ENCODE measurements at regions not wholly inside any gene's neighbourhood (a gene's known extent, or its start where the extent isn't known, plus 50 kb on each side); places are given as distances from the start of the nearest gene placed in this dataset.

- Histone ChIP-seq H4K8ac (ENCODE audit: low read depth, low read length) (no peak overlapping the region), H3K27ac (replicated peaks; ENCODE audit: low read length) (no peak overlapping the region), H4K91ac (ENCODE audit: low read depth, low read length, poor library complexity) (no peak overlapping the region), H3K9ac (ENCODE audit: low read depth, low read length, poor library complexity) (no peak overlapping the region), H3K36me3 (replicated peaks in 1 of 2; ENCODE audit: control insufficient read depth in 2 of 2, insufficient read depth in 2 of 2, low read length in 2 of 2) (no peaks in the 10 kb centered on the region), H2BK120ac (ENCODE audit: low read depth, low read length) (no peak overlapping the region), H3K27me3 (ENCODE audit: control insufficient read depth in 3 of 3, insufficient read depth in 3 of 3, low read depth in 1 of 3, low read length in 3 of 3) (no peaks in the 10 kb centered on the region), H3K79me1 (ENCODE audit: low read depth, low read length) (no peaks in the 10 kb centered on the region), H2AFZ (ENCODE audit: low read length) (no peak overlapping the region), H2BK5ac (ENCODE audit: low read length) (no peak overlapping the region), H2BK12ac (ENCODE audit: low read length) (no peak overlapping the region), H3K4me1 (ENCODE audit: control insufficient read depth in 2 of 2, insufficient read depth in 1 of 2, low read depth in 1 of 2, low read length in 2 of 2) (no peaks in the 10 kb centered on the region), H2AK5ac (ENCODE audit: low read depth, low read length) (no peak overlapping the region), H3K14ac (ENCODE audit: low read length) (no peak overlapping the region), H2BK15ac (ENCODE audit: low read length) (no peak overlapping the region), H3K4me2 (ENCODE audit: insufficient read depth, low read length, poor library complexity, severe bottlenecking) (no peak overlapping the region), H3K9me3 (replicated peaks in 1 of 2; ENCODE audit: control insufficient read depth in 2 of 2, insufficient read depth in 1 of 2, low read depth in 1 of 2, low read length in 2 of 2) (no peaks in the 10 kb centered on the region), H3K18ac (ENCODE audit: low read length) (no peak overlapping the region), H3K4ac (ENCODE audit: low read length) (no peak overlapping the region), H3K23ac (ENCODE audit: low read depth, low read length, poor library complexity) (no peak overlapping the region), H3K4me3 (ENCODE audit: low read length in 2 of 2) (no peak overlapping the region)
- WGBS, 2 donors (ENCODE audit: extremely low coverage in 2 of 2, insufficient read length in 2 of 2, insufficient replicate concordance in 1 of 2): no CpG with 5 or more reads among the region's 6 CpGs
- DNase-seq (ENCODE audit: low spot score): no peak
Observed at GRCh38 chr18:64295839-64296238, 147.0 kb upstream of the LINC00305 start.

- Histone ChIP-seq H3K79me1 (ENCODE audit: low read depth, low read length) (no peaks in the 10 kb centered on the region), H2BK120ac (ENCODE audit: low read depth, low read length) (no peak overlapping the region), H3K4me3 (ENCODE audit: low read length in 2 of 2) (no peak overlapping the region), H3K23ac (ENCODE audit: low read depth, low read length, poor library complexity) (no peak overlapping the region), H2AFZ (ENCODE audit: low read length) (no peak overlapping the region), H3K4me2 (ENCODE audit: insufficient read depth, low read length, poor library complexity, severe bottlenecking) (no peak overlapping the region), H3K9me3 (replicated peaks in 1 of 2; ENCODE audit: control insufficient read depth in 2 of 2, insufficient read depth in 1 of 2, low read depth in 1 of 2, low read length in 2 of 2) (no peaks in the 10 kb centered on the region), H2BK12ac (ENCODE audit: low read length) (no peak overlapping the region), H3K18ac (ENCODE audit: low read length) (no peak overlapping the region), H2BK5ac (ENCODE audit: low read length) (no peak overlapping the region), H3K27me3 (ENCODE audit: control insufficient read depth in 3 of 3, insufficient read depth in 3 of 3, low read depth in 1 of 3, low read length in 3 of 3) (no peaks in the 10 kb centered on the region), H3K27ac (replicated peaks; ENCODE audit: low read length) (no peak overlapping the region), H2AK5ac (ENCODE audit: low read depth, low read length) (no peak overlapping the region), H4K8ac (ENCODE audit: low read depth, low read length) (no peak overlapping the region), H3K9ac (ENCODE audit: low read depth, low read length, poor library complexity) (no peak overlapping the region), H4K91ac (ENCODE audit: low read depth, low read length, poor library complexity) (no peak overlapping the region), H3K4ac (ENCODE audit: low read length) (no peak overlapping the region), H3K4me1 (ENCODE audit: control insufficient read depth in 2 of 2, insufficient read depth in 1 of 2, low read depth in 1 of 2, low read length in 2 of 2) (no peaks in the 10 kb centered on the region), H3K36me3 (replicated peaks in 1 of 2; ENCODE audit: control insufficient read depth in 2 of 2, insufficient read depth in 2 of 2, low read length in 2 of 2) (no peaks in the 10 kb centered on the region), H3K14ac (ENCODE audit: low read length) (no peak overlapping the region), H2BK15ac (ENCODE audit: low read length) (no peak overlapping the region)
- DNase-seq (ENCODE audit: low spot score): no peak
- no CpG with 5 or more reads among the region's 4 CpGs for WGBS, 2 donors (ENCODE audit: extremely low coverage in 2 of 2, insufficient read length in 2 of 2, insufficient replicate concordance in 1 of 2)
Observed at GRCh38 chr18:64294967-64295366, 146.1 kb upstream of the LINC00305 start.

GRCh38 chr18:64288432-64288831, 139.5 kb upstream of the LINC00305 start:
- Histone ChIP-seq H3K9me3 (replicated peaks in 1 of 2; ENCODE audit: control insufficient read depth in 2 of 2, insufficient read depth in 1 of 2, low read depth in 1 of 2, low read length in 2 of 2) (no peaks in the 10 kb centered on the region), H2AFZ (ENCODE audit: low read length) (no peak overlapping the region), H2BK15ac (ENCODE audit: low read length) (no peak overlapping the region), H3K18ac (ENCODE audit: low read length) (no peak overlapping the region), H3K9ac (ENCODE audit: low read depth, low read length, poor library complexity) (no peak overlapping the region), H2AK5ac (ENCODE audit: low read depth, low read length) (no peak overlapping the region), H4K8ac (ENCODE audit: low read depth, low read length) (no peak overlapping the region), H3K4me1 (ENCODE audit: control insufficient read depth in 2 of 2, insufficient read depth in 1 of 2, low read depth in 1 of 2, low read length in 2 of 2) (no peaks in the 10 kb centered on the region), H4K91ac (ENCODE audit: low read depth, low read length, poor library complexity) (no peak overlapping the region), H3K4me3 (ENCODE audit: low read length in 2 of 2) (no peak overlapping the region), H2BK120ac (ENCODE audit: low read depth, low read length) (no peak overlapping the region), H3K4ac (ENCODE audit: low read length) (no peak overlapping the region), H3K4me2 (ENCODE audit: insufficient read depth, low read length, poor library complexity, severe bottlenecking) (no peak overlapping the region), H3K27me3 (ENCODE audit: control insufficient read depth in 3 of 3, insufficient read depth in 3 of 3, low read depth in 1 of 3, low read length in 3 of 3) (no peaks in the 10 kb centered on the region), H2BK5ac (ENCODE audit: low read length) (no peak overlapping the region), H3K23ac (ENCODE audit: low read depth, low read length, poor library complexity) (no peak overlapping the region), H3K36me3 (replicated peaks in 1 of 2; ENCODE audit: control insufficient read depth in 2 of 2, insufficient read depth in 2 of 2, low read length in 2 of 2) (no peaks in the 10 kb centered on the region), H3K79me1 (ENCODE audit: low read depth, low read length) (no peaks in the 10 kb centered on the region), H2BK12ac (ENCODE audit: low read length) (no peak overlapping the region), H3K14ac (ENCODE audit: low read length) (no peak overlapping the region), H3K27ac (replicated peaks; ENCODE audit: low read length) (no peak overlapping the region)
- DNase-seq (ENCODE audit: low spot score): no peak
- no CpG with 5 or more reads among the region's 2 CpGs for WGBS, 2 donors (ENCODE audit: extremely low coverage in 2 of 2, insufficient read length in 2 of 2, insufficient replicate concordance in 1 of 2)

GRCh38 chr18:64287926-64288325, 139.0 kb upstream of the LINC00305 start:
- Histone ChIP-seq H3K23ac (ENCODE audit: low read depth, low read length, poor library complexity) (no peak overlapping the region), H4K8ac (ENCODE audit: low read depth, low read length) (no peak overlapping the region), H2AFZ (ENCODE audit: low read length) (no peak overlapping the region), H3K27me3 (ENCODE audit: control insufficient read depth in 3 of 3, insufficient read depth in 3 of 3, low read depth in 1 of 3, low read length in 3 of 3) (no peaks in the 10 kb centered on the region), H3K18ac (ENCODE audit: low read length) (no peak overlapping the region), H2BK12ac (ENCODE audit: low read length) (no peak overlapping the region), H3K9ac (ENCODE audit: low read depth, low read length, poor library complexity) (no peak overlapping the region), H3K4me1 (ENCODE audit: control insufficient read depth in 2 of 2, insufficient read depth in 1 of 2, low read depth in 1 of 2, low read length in 2 of 2) (no peaks in the 10 kb centered on the region), H3K4me2 (ENCODE audit: insufficient read depth, low read length, poor library complexity, severe bottlenecking) (no peak overlapping the region), H3K14ac (ENCODE audit: low read length) (no peak overlapping the region), H2BK5ac (ENCODE audit: low read length) (no peak overlapping the region), H2BK120ac (ENCODE audit: low read depth, low read length) (no peak overlapping the region), H3K9me3 (replicated peaks in 1 of 2; ENCODE audit: control insufficient read depth in 2 of 2, insufficient read depth in 1 of 2, low read depth in 1 of 2, low read length in 2 of 2) (no peaks in the 10 kb centered on the region), H3K27ac (replicated peaks; ENCODE audit: low read length) (no peak overlapping the region), H4K91ac (ENCODE audit: low read depth, low read length, poor library complexity) (no peak overlapping the region), H2AK5ac (ENCODE audit: low read depth, low read length) (no peak overlapping the region), H2BK15ac (ENCODE audit: low read length) (no peak overlapping the region), H3K4me3 (ENCODE audit: low read length in 2 of 2) (no peak overlapping the region), H3K79me1 (ENCODE audit: low read depth, low read length) (no peaks in the 10 kb centered on the region), H3K4ac (ENCODE audit: low read length) (no peak overlapping the region), H3K36me3 (replicated peaks in 1 of 2; ENCODE audit: control insufficient read depth in 2 of 2, insufficient read depth in 2 of 2, low read length in 2 of 2) (no peaks in the 10 kb centered on the region)
- WGBS, 2 donors (ENCODE audit: extremely low coverage in 2 of 2, insufficient read length in 2 of 2, insufficient replicate concordance in 1 of 2): no CpG with 5 or more reads among the region's 4 CpGs
- DNase-seq (ENCODE audit: low spot score): no peak
